ENCODE measurements at regions not wholly inside any gene's neighbourhood (a gene's known extent, or its start where the extent isn't known, plus 50 kb on each side); places are given as distances from the start of the nearest gene placed in this dataset.

- TF ChIP-seq JUND (IDR thresholded peaks at IDR 0.05; ENCODE audit: low read length) (no peak), ZNF274 (IDR thresholded peaks at IDR 0.05; ENCODE audit: borderline replicate concordance, extremely low read depth, low read length) (no peak), JUN (IDR thresholded peaks at IDR 0.05; ENCODE audit: low read depth, low read length) (no peak), CTBP2 (IDR thresholded peaks at IDR 0.05; ENCODE audit: borderline replicate concordance, insufficient read depth, insufficient read length, low read length) (no peak), KDM4A (IDR thresholded peaks at IDR 0.05; ENCODE audit: low read depth, low read length, severe bottlenecking) (no peak)
Measured at GRCh38 chr7:115689941-115690340, 340.6 kb downstream of the TFEC start (continued).
